Stromal cell of bone marrow (primary cell): ENCODE measurements at regions not wholly inside any gene's neighbourhood (a gene's known extent, or its start where the extent isn't known, plus 50 kb on each side); places are given as distances from the start of the nearest gene placed in this dataset.

Experiments
- DNase-seq: peaks from one replicate; pipeline ENCODE4 v3.0.0-alpha.2; 2012; ENCODE audit warnings: low read depth

DNA sequence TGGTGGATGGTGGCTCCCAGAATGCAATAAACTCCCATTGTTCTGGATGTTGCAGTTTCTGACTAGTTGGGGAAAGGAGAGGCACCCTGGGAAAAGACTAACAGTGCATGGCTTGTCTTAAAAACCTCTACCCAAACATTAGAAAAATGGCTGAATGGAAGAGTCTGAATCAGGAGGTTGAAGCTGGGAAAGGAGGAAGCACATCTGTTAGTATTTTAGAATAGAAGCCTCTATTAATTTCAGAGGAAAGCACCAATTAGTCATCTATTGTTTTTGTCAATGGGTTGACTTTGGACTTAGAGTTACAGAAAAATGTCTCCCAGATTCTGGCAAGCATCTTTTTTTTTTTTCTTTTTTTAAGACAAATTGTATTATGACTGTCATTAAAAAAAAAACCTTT lies 56.1 kb upstream of the ELMO1 start:
- DNase-seq = no peak

DNA sequence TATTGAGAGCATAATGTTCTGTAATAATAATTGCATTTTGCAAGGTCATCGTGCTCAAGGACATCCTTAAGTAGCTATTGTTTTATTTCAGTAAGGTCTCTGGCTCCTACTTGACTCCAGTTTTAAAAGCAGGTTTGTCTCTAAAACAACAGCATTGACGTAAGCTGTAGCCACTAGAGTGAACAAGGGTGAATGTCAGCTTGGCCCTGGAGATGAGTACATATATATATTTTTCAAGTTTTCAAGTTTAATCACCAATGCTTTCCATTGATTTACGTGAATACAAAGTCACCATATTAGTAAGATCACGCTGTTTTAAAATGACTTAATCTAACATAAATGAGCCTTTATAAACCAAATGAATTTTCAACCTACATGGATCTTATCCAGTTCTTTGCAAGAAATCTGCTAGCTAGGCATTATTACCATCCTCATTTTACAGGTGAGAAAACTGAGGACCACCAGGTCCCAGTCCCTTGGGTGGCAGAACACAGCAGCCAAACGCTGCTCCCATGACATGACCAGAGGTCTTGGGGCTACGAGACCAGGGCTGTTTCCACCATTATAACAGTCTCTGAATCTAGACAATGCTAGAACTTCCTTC lies 57.2 kb upstream of the ELMO1 start:
- DNase-seq = no peak

DNA sequence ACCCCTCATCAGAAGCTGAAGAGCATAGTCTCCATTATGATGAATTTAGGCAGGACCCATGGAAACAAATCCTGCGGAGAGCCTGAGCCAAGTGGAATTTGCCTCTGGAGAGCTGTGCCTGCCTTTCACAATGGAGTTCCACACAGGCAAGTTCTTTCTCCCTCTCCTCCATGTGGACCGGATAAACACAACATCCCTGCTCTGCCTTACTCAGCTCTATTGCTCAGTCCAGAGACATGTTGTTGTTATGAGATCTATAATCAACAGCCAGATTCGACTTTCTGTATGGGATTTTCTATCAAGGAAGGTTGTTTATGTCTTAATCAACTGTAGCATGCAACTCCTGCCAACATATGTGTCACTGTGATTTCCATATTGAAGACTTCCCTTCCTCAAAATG lies 59.5 kb upstream of the ELMO1 start:
- DNase-seq = no peak

DNA sequence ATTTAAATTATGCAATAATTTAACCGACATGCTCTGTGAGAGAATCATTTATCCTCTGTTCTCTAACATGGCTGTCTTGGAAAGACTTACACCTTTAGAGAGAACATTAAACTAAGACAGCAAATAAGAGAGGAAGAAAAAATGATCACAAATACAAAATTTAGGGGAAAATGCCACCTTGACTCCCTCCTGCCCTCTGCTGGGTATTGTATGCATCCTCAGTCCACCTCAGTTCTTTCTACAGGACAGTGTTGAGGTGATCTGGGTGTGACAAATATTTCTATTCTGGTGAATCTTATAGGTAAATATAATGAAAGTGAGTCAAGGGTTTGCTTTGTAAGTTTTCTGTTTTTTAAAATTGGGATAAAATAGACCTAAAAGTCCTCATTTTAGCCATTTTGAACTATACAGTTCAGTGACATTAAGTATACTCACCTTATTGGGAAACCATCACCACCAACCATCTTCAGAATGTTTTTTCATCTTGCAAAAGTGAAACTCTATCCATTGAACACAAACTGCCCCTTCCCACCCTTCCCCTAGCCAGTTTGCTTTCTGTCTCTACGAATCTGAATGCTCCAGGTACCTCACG lies 61.5 kb upstream of the ELMO1 start:
- no peak for DNase-seq

DNA sequence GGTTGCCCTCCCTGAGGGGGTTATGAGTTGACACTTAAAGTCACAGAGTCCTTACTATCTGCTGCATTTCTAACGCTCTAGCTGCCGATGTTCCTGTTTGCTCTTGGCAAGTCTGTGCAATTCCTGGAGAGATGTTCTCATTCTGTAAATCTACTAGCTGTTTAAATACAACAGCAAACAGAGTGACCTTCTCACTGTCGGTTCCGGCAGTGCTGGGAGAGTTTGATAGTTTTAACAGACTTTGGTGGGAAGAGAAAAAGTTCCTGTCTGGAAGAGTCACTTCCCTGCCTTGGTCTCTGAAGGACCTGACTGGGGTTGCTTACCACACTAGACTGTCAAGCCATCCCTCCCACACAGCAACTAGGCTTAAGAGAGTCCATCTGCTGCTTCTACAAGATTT lies 63.3 kb upstream of the ELMO1 start:
- DNase-seq = no peak

DNA sequence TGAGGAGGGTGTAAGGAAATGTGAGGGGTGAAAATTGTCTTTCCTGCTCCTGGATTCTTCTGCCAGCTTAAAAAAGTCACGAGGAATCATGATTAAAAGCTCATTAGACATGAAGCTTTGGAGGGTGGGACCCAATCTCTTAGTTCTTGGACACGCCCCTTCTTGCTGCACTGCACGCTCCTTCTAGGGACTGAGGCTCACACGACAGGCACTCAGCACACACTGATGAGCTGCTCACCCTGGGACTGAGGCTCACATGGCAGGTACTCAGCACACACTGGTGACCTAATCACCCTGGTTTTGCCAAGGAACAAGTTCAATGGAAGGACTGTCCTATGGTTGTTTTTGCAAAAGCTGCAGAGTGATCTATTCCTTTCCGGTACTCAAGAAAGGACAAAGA lies 65.8 kb upstream of the ELMO1 start:
- DNase-seq = no peak

DNA sequence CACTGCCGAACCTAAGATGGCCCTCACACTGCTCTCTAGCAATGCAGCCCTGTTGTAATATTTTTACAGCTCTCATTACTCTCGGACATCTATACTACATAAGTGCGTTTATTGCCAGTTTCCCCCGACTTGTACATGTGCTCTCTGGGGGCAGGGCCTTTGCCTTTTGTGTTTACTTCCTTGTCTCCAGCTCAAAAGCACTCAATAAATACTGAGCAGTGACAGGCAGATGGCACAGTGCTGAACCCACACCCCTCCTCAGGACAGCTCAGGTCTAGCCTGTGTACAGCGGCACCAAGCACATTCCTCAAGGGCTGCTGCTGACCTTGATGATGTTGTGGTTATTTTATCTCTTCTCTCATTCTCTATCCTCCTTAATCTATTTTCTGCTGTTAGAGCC lies 68.0 kb upstream of the ELMO1 start:
- DNase-seq = no peak

DNA sequence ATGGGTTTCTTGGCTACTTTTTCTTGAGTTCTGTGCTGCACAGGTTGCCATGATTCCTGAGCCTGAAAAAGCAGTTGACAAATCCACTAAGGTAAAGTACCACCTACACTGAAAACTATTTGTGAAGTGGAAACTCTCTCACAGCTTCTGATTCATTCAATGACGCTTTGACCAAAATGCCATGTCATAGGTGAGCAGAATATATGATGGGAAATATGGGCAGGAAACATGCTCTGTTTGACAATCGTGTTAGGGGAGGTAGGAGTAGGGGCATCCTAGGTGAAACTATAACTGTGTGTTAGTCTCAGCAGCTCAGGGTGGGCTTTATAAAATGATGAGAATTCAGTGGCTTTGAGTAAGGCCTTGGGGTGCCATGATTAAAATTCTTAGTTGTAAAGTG lies 69.6 kb upstream of the ELMO1 start:
- DNase-seq = no peak

DNA sequence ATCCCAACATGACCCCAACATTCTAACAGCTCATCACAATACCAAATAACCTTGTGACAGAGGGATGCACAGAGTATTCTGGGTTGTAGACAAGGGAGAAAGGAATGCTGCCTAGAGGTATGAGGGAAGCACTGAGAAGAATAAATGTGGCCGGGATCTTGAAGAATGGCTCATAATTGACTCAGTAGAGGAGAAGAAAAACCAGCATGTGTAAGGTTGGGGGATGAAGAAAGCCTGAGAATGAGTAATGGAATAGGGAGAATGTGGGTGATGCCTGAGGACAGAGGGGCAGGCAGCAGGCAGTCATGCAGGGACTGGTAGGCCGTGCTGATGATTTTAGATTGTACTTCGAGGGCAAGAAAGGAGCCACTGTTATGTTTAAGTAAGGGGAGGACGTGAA lies 75.4 kb upstream of the ELMO1 start:
- no peak for DNase-seq

DNA sequence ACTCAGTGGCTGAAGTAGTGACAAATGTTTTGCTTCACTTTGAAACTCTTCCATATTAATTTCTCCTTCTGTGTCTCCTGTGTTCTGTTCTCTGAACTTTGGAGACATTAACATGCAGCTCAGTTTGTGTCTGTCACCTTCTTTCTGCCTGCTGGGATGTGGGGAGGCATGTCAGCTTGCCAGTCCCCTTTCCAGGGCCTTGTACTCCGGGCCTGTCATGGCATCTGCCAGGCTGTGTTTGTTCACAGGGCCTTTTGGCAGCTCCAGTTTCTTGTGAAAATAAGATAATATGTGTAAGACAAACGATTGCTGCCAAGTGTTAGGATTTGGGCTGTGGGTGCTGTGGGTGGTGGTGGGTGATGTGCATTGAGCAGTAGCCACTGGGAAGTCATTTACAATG lies 76.1 kb upstream of the ELMO1 start:
- DNase-seq = no peak

DNA sequence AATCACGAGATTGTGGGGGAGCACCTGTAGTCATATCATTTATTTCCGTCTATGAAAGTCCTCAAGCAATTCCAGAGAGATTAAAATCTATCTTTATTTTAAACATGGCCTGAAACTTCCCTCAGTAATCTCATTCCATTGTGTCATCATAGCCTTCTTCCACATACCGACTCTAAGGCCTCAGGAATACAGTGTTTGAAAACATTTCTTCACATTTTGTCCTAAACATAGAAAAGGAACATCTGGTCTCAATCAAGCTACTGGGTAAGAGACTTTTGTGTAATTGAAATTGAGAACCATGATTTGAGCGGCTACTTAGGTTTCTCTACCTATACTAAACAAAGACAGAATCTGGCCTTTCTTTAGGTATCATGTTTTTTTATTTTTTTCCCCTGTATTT lies 78.0 kb upstream of the ELMO1 start:
- DNase-seq = no peak

DNA sequence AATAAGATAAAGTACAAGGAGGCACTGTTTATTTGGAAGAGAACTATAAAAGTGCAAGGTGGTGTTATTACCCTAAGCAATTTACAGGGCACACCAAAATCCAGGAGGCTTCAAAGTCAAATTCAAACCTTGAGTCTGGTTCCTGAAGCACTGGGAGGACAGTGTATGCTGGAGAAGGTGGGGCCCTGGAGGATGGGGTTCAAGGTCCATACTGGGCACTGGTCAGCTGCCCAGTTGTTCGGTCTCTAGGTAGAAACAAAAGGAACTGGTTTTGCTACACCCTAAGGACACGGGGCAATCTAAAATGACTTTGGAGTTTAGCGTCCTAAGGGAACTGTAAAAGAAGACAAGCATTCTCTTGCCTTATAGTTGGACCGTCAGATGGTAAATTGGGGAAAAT lies 78.4 kb upstream of the ELMO1 start:
- no peak for DNase-seq

DNA sequence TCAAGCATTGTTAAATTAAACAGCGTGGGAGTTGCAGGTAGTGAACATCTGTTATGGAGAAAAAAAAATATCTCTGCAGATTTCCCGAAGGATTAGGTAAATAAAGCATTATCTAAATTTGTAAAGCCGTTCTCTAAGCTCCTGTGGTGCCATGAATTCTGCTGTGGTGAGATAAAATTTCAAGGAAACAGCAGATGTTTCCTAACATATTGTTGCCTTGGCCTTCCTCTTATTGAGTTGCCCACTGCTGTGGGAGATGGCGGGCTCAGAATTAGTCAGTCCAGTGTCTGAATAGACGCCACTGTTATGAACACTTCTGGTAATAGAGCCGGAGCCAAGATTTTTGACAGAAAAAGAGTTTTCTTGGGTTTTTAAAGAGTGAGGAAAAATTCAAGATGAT lies 82.6 kb upstream of the ELMO1 start:
- DNase-seq = no peak

DNA sequence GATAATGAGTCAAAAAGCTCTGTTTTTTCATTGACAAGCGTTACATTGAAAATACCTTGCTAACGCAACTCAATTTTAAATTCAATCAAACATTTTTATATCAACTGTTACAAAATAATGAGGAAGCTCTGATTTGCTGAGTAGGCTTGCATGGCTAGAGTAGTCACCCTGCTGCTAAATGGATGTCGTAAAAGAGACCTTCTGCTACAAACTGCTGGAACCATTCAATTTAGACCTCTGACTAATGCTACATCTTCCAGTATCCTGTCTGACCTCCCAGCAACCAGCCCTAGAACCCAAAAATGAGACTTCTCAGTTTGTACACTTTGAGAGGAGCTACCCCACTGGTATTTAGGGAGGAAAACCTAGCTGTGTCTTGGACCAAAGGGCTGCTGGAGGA lies 84.0 kb upstream of the ELMO1 start:
- DNase-seq = no peak

DNA sequence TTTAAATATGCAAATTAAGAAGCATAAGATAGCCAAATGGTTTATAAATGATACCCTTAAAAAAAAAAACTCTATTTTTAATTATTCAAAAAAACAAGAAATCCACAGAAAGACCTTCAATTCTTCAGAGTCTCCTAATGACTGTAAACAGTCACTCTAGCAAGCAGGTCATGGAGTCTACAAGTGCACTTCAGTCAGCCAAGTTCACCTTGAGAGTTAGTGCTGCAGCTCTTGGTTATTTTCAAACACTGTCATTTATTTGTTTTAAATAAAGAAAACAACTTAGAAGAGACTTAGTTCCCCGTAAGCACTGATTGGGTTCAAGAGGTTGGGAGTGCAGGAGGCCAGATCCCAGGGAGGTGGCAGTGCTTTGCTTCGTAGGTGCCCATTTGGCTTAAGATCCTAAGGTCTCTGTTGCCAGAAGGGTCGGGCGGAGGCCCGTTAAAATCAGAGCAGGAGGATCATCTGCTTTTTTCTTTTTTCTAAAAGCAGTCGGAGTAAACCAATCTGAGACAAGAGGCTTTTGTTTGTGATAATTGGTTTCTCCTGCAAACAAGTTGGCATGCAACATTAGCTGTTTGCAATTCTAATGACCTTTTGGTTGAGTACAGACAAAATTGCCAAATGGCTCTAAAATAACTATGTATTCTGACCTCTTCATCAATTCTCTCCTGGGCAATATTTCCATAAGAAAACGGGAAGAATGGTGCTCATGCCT lies 86.4 kb upstream of the ELMO1 start:
- DNase-seq = no peak

DNA sequence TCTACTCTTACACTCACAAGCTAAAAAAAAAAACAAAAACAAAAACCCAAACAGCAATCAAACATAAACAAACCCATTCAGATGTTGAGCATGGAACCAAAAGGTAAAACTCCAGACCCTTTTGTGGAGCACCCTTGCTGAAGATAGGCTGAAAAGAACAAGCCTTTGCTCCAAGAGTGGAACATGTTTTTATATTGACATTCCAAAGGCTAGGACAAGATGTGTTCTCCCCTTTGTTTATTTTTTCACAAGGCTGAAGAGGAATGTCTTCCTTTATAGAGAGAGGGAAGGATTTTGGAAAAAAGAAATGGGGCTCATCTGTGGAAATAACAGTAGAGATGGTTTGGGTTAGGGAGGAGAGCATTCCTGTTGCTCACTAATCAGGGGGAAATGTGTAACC lies 87.2 kb upstream of the ELMO1 start:
- DNase-seq = no peak

DNA sequence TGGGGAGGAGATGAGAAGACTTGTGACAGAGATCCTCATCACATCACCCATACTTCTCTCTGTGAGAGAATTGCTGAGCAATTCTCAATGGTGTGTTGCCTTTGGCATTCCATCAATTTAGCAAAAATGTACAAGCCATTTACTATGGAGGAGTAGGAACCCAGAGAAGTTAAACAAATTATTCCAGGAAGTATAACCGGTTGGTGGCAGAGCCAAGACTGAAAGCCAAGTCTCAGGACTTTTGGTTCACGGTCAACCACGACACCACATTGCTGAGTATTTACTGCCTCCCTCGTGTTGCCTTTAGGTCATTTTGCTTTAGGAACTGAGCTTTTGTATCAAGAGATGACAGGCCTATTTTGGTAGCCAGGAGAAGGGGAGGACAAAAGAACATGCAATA lies 88.0 kb upstream of the ELMO1 start:
- DNase-seq = no peak

DNA sequence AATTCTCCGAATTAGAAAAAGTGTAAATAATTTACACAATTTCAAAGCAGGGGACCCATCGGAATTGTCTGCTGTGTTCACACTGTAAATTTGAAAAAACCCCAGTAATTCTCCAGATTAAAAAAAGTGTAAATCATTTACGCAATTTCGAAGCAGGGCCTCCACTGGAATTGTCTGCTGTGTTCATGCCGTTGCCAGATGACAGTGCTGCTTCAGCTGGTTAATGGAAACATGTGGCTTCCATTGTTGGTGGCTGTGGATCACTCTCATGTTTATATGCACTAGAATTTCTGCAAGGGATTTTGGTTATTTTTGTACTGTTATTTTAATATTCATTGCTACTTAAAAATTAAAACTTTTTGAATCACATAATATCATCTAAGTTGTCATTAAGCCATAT lies 88.8 kb upstream of the ELMO1 start:
- DNase-seq = no peak

DNA sequence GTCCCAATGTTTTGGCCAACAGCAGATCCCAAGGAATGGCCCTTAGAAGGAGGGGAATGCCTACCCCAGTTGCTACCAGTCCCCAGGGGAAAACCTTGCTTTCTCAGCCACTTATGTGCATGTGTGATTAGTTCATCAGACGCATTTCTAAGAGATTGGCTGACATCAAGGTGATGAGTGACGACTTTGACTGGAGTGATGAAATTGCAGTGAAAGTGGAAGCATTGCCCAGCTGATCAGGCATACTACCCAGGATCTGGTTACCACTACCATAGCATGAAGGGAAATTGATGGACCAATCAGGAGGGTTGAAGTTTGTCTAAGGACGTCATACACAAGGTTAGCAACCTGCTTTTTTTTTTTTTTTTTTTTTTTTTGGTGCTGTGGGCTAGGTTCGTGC lies 90.3 kb upstream of the ELMO1 start:
- no peak for DNase-seq

DNA sequence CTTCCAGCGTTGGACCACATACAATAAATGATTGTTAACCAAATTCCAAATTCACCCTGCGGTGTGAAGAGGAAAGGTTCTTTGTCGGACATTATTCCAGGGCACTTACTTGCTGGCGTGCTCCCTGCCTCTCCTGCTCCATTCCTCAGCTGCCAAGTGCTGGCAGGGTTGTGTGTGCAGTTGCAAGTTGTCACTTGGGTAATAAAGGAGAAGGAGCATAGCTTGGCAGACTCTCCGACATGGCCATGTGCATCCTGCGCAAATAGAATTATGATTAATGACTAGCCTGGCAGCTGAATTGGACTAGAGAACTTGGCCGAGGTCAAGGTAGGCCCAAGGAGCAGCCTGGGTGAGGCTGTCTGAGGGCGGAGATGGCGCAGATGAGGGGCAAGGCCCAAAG lies 92.3 kb upstream of the ELMO1 start:
- DNase-seq = no peak

DNA sequence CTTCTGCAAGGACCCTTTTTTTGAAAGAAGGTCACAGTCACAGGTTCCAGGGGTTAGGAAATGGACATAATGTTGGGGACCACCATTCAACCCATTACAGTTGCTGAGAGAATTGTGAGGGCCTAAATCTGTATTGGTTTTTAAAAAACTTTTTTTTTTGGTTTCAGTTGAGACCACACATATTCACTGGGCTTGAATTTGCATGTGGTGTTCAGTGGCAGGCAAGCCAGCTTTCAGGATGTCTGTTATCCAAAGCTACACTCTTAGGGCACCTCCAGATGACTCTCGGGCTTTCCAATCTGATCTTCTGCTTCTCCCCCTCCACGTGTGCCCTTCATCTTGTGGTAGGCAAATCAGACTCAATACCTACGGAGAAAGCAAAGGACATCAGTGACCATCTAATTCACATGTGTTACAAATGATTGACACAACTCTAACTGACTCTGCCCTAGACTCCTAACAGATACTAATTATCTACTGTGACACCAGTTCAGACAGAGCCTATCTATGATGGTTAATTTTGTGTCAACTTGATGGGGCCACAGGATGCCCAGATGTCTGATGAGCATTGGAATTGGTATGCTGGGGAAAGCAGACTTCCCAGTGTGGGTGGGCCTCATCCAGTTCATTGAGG lies 93.3 kb upstream of the ELMO1 start:
- no peak for DNase-seq

DNA sequence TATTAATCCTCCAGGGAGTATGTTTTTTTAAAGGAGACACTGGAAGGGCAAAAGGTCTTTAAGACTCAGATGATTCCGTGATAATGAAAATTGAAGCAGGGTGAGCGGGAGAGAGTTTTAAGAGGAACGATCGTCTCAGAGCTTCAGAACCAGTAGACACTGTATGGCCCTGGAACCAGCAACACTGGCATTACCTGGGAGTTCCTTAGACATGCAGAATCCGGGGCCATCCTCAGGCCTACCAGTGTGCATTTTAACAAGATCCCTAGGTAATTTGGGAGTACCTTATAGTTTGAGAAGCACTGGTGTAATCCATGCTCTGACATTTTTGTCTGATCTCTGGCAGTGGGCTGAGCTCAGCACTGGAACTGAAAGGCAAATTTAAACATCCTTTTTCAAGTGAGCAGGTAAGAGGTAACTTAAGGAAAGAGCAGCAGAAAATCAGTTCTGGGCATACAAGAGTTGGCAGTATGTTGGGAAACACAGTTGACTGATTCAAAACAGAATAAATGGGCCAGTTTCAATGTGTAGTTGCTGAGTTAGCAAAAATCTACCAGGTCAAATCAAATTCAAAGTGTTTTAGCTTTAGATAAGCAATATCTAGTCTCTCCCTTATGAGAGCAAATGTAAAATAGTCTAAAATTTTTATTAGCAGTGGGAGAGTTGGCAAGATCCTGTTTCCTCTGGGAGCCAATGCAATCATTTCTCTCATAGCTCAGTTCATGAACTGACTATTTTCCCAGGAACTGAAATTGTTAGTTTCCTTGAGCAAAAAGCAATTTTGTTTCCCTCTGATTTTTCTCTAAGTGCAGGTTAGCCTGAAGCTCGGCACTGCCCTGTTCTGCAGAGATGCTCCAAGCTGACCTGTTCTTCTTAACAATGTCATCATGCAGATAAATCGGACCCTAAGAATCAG lies 97.2 kb upstream of the ELMO1 start:
- no peak for DNase-seq
